ENCODE measurements at regions not wholly inside any gene's neighbourhood (a gene's known extent, or its start where the extent isn't known, plus 50 kb on each side); places are given as distances from the start of the nearest gene placed in this dataset.

- DNase-seq, result no peak
These were observed 1190.4 kb upstream of the ZEB2 start for GRCh38 chr2:145710303-145710702.

- DNase-seq, result no peak
These were observed 1182.4 kb upstream of the ZEB2 start for GRCh38 chr2:145702305-145702704.

GRCh38 chr2:145692971-145693478, 1173.1 kb upstream of the ZEB2 start:
- DNase-seq, result no peak

GRCh38 chr2:145691659-145692058, 1171.7 kb upstream of the ZEB2 start:
- DNase-seq, result no peak

GRCh38 chr2:145690183-145690778, 1170.4 kb upstream of the ZEB2 start:
- no peak for DNase-seq

GRCh38 chr2:145689277-145689676, 1169.4 kb upstream of the ZEB2 start:
- DNase-seq, result no peak

GRCh38 chr2:145688156-145688555, 1168.2 kb upstream of the ZEB2 start:
- DNase-seq, result no peak

GRCh38 chr2:145687442-145688134, 1167.7 kb upstream of the ZEB2 start:
- no peak for DNase-seq

GRCh38 chr2:145685383-145686050, 1165.6 kb upstream of the ZEB2 start:
- DNase-seq, result no peak

- no peak for DNase-seq
These were observed 1162.7 kb upstream of the ZEB2 start for GRCh38 chr2:145682546-145683157.

GRCh38 chr2:145680276-145680675, 1160.4 kb upstream of the ZEB2 start:
- DNase-seq, result no peak

GRCh38 chr2:145677371-145677770, 1157.5 kb upstream of the ZEB2 start:
- no peak for DNase-seq

- DNase-seq, result no peak
These were observed 1154.8 kb upstream of the ZEB2 start for GRCh38 chr2:145674705-145675104.

GRCh38 chr2:145669301-145669700, 1149.4 kb upstream of the ZEB2 start:
- DNase-seq, result no peak

- DNase-seq, result no peak
These were observed 1146.6 kb upstream of the ZEB2 start for GRCh38 chr2:145666552-145666951.

- DNase-seq, result no peak
These were observed 1137.3 kb upstream of the ZEB2 start for GRCh38 chr2:145657265-145657664.

GRCh38 chr2:145655165-145655765, 1135.3 kb upstream of the ZEB2 start:
- no peak for DNase-seq

GRCh38 chr2:145654746-145655145, 1134.8 kb upstream of the ZEB2 start:
- no peak for DNase-seq

- DNase-seq, result no peak
These were observed 1134.2 kb upstream of the ZEB2 start for GRCh38 chr2:145654156-145654555.

GRCh38 chr2:145653553-145653952, 1133.6 kb upstream of the ZEB2 start:
- no peak for DNase-seq

GRCh38 chr2:145652571-145653545, 1132.9 kb upstream of the ZEB2 start:
- no peak for DNase-seq

- no peak for DNase-seq
These were observed 1132.1 kb upstream of the ZEB2 start for GRCh38 chr2:145652036-145652435.
